ENCODE measurements at regions not wholly inside any gene's neighbourhood (a gene's known extent, or its start where the extent isn't known, plus 50 kb on each side); places are given as distances from the start of the nearest gene placed in this dataset.

- ChIA-PET POLR2A (no interaction called here), CTCF (no interaction called here)
- no peak for ATAC-seq
These were observed 263.0 kb upstream of the TRIB2 start for GRCh38 chr2:12453731-12454130.

GRCh38 chr2:12455661-12456060 lies 261.1 kb upstream of the TRIB2 start:
- Mint-ChIP-seq H3K9me3 (no peaks in the 10 kb centered on the region), H3K27me3 (no peaks in the 10 kb centered on the region), H3K4me1 (ENCODE audit: low read depth) (peaks cover 32% of the 10 kb centered on the region), H3K36me3 (ENCODE audit: low read depth) (no peaks in the 10 kb centered on the region), H3K4me3 (no peak overlapping the region), H3K27ac (no peak overlapping the region)
- CTCF ChIA-PET, result no interaction called here
- ATAC-seq (no peak), DNase-seq (no peak)
- intact Hi-C loops (cut with micrococcal nuclease), result no loop called here
- POLR2A ChIA-PET, result interaction anchor here (0.6 kb wide), 1 partner anchor 36 kb away, joined by 3 read pairs; no protein-coding TSS in a partner anchor
- TF ChIP-seq CTCF (IDR thresholded peaks at IDR 0.05), result no peak

More at GRCh38 chr2:12453731-12454130, 263.0 kb upstream of the TRIB2 start:
- Mint-ChIP-seq H3K36me3 (ENCODE audit: low read depth) (no peaks in the 10 kb centered on the region), H3K27me3 (no peaks in the 10 kb centered on the region), H3K27ac (no peak overlapping the region), H3K4me3 (no peak overlapping the region), H3K4me1 (ENCODE audit: low read depth) (peaks cover 41% of the 10 kb centered on the region), H3K9me3 (no peaks in the 10 kb centered on the region)
- DNase-seq, result no peak
- no peak for TF ChIP-seq CTCF (IDR thresholded peaks at IDR 0.05)
- intact Hi-C loops (cut with micrococcal nuclease), result no loop called here

- ATAC-seq (peak; percentile 96), DNase-seq (peak; percentile 85)
- Mint-ChIP-seq H3K4me1 (ENCODE audit: low read depth) (peaks cover 30% of the 10 kb centered on the region), H3K9me3 (peaks cover 2% of the 10 kb centered on the region), H3K36me3 (ENCODE audit: low read depth) (peaks cover 3% of the 10 kb centered on the region), H3K27me3 (no peaks in the 10 kb centered on the region), H3K4me3 (peak overlapping the region; percentile 71), H3K27ac (peak overlapping the region; percentile 86)
- CTCF ChIA-PET, result no interaction called here
- intact Hi-C loops (cut with micrococcal nuclease), result no loop called here
- POLR2A ChIA-PET, result interaction anchor here (0.6 kb wide), 1 partner anchor 35 kb away, joined by 3 read pairs; no protein-coding TSS in a partner anchor
- no peak for TF ChIP-seq CTCF (IDR thresholded peaks at IDR 0.05)
These were observed 260.2 kb upstream of the TRIB2 start for GRCh38 chr2:12456293-12457106.

- Mint-ChIP-seq H3K36me3 (ENCODE audit: low read depth) (peaks cover 3% of the 10 kb centered on the region), H3K27ac (no peak overlapping the region), H3K9me3 (peaks cover 2% of the 10 kb centered on the region), H3K4me1 (ENCODE audit: low read depth) (peaks cover 17% of the 10 kb centered on the region), H3K4me3 (no peak overlapping the region), H3K27me3 (no peaks in the 10 kb centered on the region)
- intact Hi-C loops (cut with micrococcal nuclease), result no loop called here
- no peak for TF ChIP-seq CTCF (IDR thresholded peaks at IDR 0.05)
- ATAC-seq, result no peak
- no peak for DNase-seq
- POLR2A ChIA-PET, result interaction anchor here (0.8 kb wide), 1 partner anchor 46 kb away, joined by 3 read pairs; no protein-coding TSS in a partner anchor
- CTCF ChIA-PET, result no interaction called here
These were observed 258.9 kb upstream of the TRIB2 start for GRCh38 chr2:12457831-12458230.

- DNase-seq, result no peak
- Mint-ChIP-seq H3K27me3 (no peaks in the 10 kb centered on the region), H3K36me3 (ENCODE audit: low read depth) (peaks cover 3% of the 10 kb centered on the region), H3K4me1 (ENCODE audit: low read depth) (peaks cover 6% of the 10 kb centered on the region), H3K9me3 (peaks cover 2% of the 10 kb centered on the region), H3K4me3 (no peak overlapping the region), H3K27ac (no peak overlapping the region)
- TF ChIP-seq CTCF (IDR thresholded peaks at IDR 0.05), result no peak
- ChIA-PET POLR2A (no interaction called here), CTCF (no interaction called here)
- no peak for ATAC-seq
- intact Hi-C loops (cut with micrococcal nuclease), result no loop called here
These were observed 253.5 kb upstream of the TRIB2 start for GRCh38 chr2:12463189-12463588.

Measured in activated CD8-positive, alpha-beta T cell treated with anti-CD3 and anti-CD28 coated beads for 36 hours (primary cell).